Mammary epithelial cell (primary cell): ENCODE measurements at regions not wholly inside any gene's neighbourhood (a gene's known extent, or its start where the extent isn't known, plus 50 kb on each side); places are given as distances from the start of the nearest gene placed in this dataset.

Source experiments
- CTCF ChIP-seq, 2 donors: IDR thresholded peaks in 1 of 2; conservative IDR thresholded peaks in 1 of 2; 2 replicates each; pipeline ENCODE4 v1.5.1; 2011 to 2012; ENCODE audit warnings: inconsistent platforms in 2 of 2, low read length in 2 of 2, mild to moderate bottlenecking in 2 of 2, control low read depth in 1 of 2, low read depth in 1 of 2; ENCODE audit not compliant: insufficient read depth in 1 of 2; ENCODE audit errors: extremely low read depth in 1 of 2
- EZH2 ChIP-seq: IDR thresholded peaks from 2 replicates; pipeline ENCODE4 v1.6.1; 2012; ENCODE audit warnings: low read length, inconsistent platforms, borderline replicate concordance

DNA sequence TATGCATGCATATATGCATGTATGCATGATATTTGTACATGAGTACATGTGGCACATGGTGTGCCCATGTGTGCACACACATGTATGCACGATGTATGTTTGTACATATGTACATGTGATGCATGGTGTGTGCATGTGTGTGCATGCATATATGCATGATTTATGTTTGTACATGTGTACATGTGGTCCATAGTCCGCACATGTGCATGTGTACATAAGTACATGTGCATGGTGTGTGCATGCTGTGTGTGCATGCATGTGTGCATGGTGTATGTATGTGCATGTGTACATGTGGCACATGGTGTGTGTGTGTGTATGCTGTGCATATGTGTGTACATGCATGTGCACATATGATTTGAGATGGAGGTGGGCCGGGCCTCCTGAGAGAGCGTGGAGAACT, 384.2 kb downstream of the TYW1 start:
- TF ChIP-seq CTCF (conservative IDR thresholded peaks at IDR 0.05 in 1 of 2, IDR thresholded peaks at IDR 0.05 in 1 of 2; ENCODE audit: extremely low read depth in 1 of 2, insufficient read depth in 1 of 2, low read depth in 1 of 2, low read length in 2 of 2): no peak
- TF ChIP-seq EZH2: no peak
